Mesenchymal stem cell (in vitro differentiated cells and primary cell): ENCODE measurements at regions not wholly inside any gene's neighbourhood (a gene's known extent, or its start where the extent isn't known, plus 50 kb on each side); places are given as distances from the start of the nearest gene placed in this dataset.
A peak's percentile ranks its signal among the peaks of the same experiment; 100 is the strongest.

Experiments used
- DNase-seq: peaks from one replicate; pipeline ENCODE4 v3.0.0-alpha.2; 2013
- H2AFZ ChIP-seq: one replicate; pipeline ENCODE4 v1.6.1; 2013; ENCODE audit warnings: low read depth, mild to moderate bottlenecking, control low read depth, inconsistent platforms, low read length, moderate library complexity
- H2AK5ac ChIP-seq: 2 replicates; pipeline ENCODE4 v1.6.1; 2013; ENCODE audit warnings: low read length, moderate library complexity, mild to moderate bottlenecking, inconsistent platforms; ENCODE audit not compliant: severe bottlenecking
- H2BK120ac ChIP-seq: one replicate; pipeline ENCODE4 v1.6.1; 2013; ENCODE audit warnings: low read depth, mild to moderate bottlenecking, inconsistent platforms, low read length, moderate library complexity
- H2BK12ac ChIP-seq, 2 experiments: one replicate each; pipeline ENCODE4 v1.6.1; 2013; ENCODE audit warnings: inconsistent platforms in 2 of 2, low read length in 2 of 2, mild to moderate bottlenecking in 2 of 2, moderate library complexity in 2 of 2, control low read depth in 1 of 2
- H2BK15ac ChIP-seq: one replicate; pipeline ENCODE4 v1.6.1; 2013; ENCODE audit warnings: mild to moderate bottlenecking, low read depth, inconsistent platforms; ENCODE audit not compliant: poor library complexity, severe bottlenecking
- H2BK5ac ChIP-seq: 2 replicates; pipeline ENCODE4 v1.6.1; 2013; ENCODE audit warnings: low read depth, mild to moderate bottlenecking, low read length, control low read depth, inconsistent platforms; ENCODE audit not compliant: poor library complexity, severe bottlenecking
- H3K14ac ChIP-seq, 2 experiments: one replicate each; pipeline ENCODE4 v1.6.1; 2013; ENCODE audit warnings: inconsistent platforms in 2 of 2, low read length in 2 of 2, control low read depth in 1 of 2, mild to moderate bottlenecking in 1 of 2, moderate library complexity in 1 of 2
- H3K18ac ChIP-seq, 2 experiments: one replicate each; pipeline ENCODE4 v1.6.1; 2013; ENCODE audit warnings: inconsistent platforms in 2 of 2, low read length in 2 of 2, control low read depth in 1 of 2, low read depth in 1 of 2, mild to moderate bottlenecking in 1 of 2
- H3K23ac ChIP-seq, 2 experiments: one replicate each; pipeline ENCODE4 v1.6.1; 2013; ENCODE audit warnings: inconsistent platforms in 2 of 2, low read length in 2 of 2, mild to moderate bottlenecking in 2 of 2, moderate library complexity in 2 of 2, control low read depth in 1 of 2
- H3K27ac ChIP-seq: 2 replicates; pipeline ENCODE4 v1.5.1; 2013; ENCODE audit warnings: mild to moderate bottlenecking, moderate library complexity, low read length, control low read depth, inconsistent platforms; ENCODE audit not compliant: poor library complexity, severe bottlenecking
- H3K27me3 ChIP-seq, 2 experiments: 2 replicates each; pipeline versions ENCODE4 v1.6.1 to v1.7.0; 2013; ENCODE audit warnings: low read length in 2 of 2, mild to moderate bottlenecking in 2 of 2, moderate library complexity in 2 of 2, control low read depth in 1 of 2, inconsistent platforms in 1 of 2; ENCODE audit not compliant: control insufficient read depth in 1 of 2, insufficient read depth in 1 of 2
- H3K36me3 ChIP-seq, 2 experiments: 2 replicates each; pipeline versions ENCODE4 v1.6.1 to v1.7.0; 2013; ENCODE audit warnings: low read length in 2 of 2, control low read depth in 1 of 2, inconsistent platforms in 1 of 2, low read depth in 1 of 2, mild to moderate bottlenecking in 1 of 2; ENCODE audit not compliant: insufficient read depth in 2 of 2, control insufficient read depth in 1 of 2
- H3K4ac ChIP-seq, 2 experiments: one replicate each; pipeline ENCODE4 v1.6.1; 2013; ENCODE audit warnings: inconsistent platforms in 2 of 2, low read length in 2 of 2, mild to moderate bottlenecking in 2 of 2, moderate library complexity in 2 of 2, control low read depth in 1 of 2, low read depth in 1 of 2
- H3K4me1 ChIP-seq: 2 replicates; pipeline ENCODE4 v1.6.1; 2013; ENCODE audit warnings: low read depth, low read length, control low read depth; ENCODE audit not compliant: control insufficient read depth, insufficient read depth
- H3K4me2 ChIP-seq: 2 replicates; pipeline ENCODE4 v1.6.1; 2013; ENCODE audit warnings: low read length, mild to moderate bottlenecking, inconsistent platforms; ENCODE audit not compliant: poor library complexity, severe bottlenecking
- H3K4me3 ChIP-seq, 2 experiments: 2 replicates each; pipeline versions ENCODE4 v1.5.1 to v1.7.0; 2013; ENCODE audit warnings: low read length in 2 of 2, mild to moderate bottlenecking in 2 of 2, control low read depth in 1 of 2, low read depth in 1 of 2; ENCODE audit not compliant: insufficient read depth in 1 of 2
- H3K79me1 ChIP-seq: replicated peaks from 2 replicates; pipeline ENCODE4 v1.6.1; 2013; ENCODE audit warnings: mild to moderate bottlenecking, control low read depth, low read length, inconsistent platforms; ENCODE audit not compliant: poor library complexity, severe bottlenecking
- H3K9ac ChIP-seq: 2 replicates; pipeline ENCODE4 v1.7.0; 2013; ENCODE audit warnings: mild to moderate bottlenecking, low read length, moderate library complexity
- H3K9me3 ChIP-seq: 2 replicates; pipeline ENCODE4 v1.7.0; 2013; ENCODE audit warnings: mild to moderate bottlenecking, low read length; ENCODE audit not compliant: control insufficient read depth
- H4K8ac ChIP-seq: one replicate; pipeline ENCODE4 v1.6.1; 2013; ENCODE audit warnings: inconsistent platforms, mild to moderate bottlenecking, low read length, moderate library complexity
- H4K91ac ChIP-seq: one replicate; pipeline ENCODE4 v1.6.1; 2013; ENCODE audit warnings: mild to moderate bottlenecking, low read length, inconsistent platforms
- WGBS: methylation state at CpG from one replicate; pipeline ENCODE4 v1.1.7; 2013; ENCODE audit warnings: mixed read lengths; 5-methylcytosine and 5-hydroxymethylcytosine counted together

GRCh38 chr13:34344816-34345215 lies 526.9 kb downstream of the RFC3 start:
- Histone ChIP-seq H2BK5ac (no peak overlapping the region), H3K18ac (no peak overlapping the region), H3K79me1 (no peaks in the 10 kb centered on the region), H3K9ac (no peak overlapping the region), H2BK120ac (no peak overlapping the region), H3K27ac (no peak overlapping the region), H3K36me3 (no peaks in the 10 kb centered on the region), H3K4me3 (no peak overlapping the region), H2AK5ac (no peak overlapping the region), H2BK15ac (no peak overlapping the region), H3K4me2 (no peak overlapping the region), H4K91ac (no peak overlapping the region), H3K9me3 (no peaks in the 10 kb centered on the region), H3K4me1 (peaks cover 6% of the 10 kb centered on the region), H2AFZ (no peak overlapping the region), H3K27me3 (no peaks in the 10 kb centered on the region), H3K14ac (no peak overlapping the region), H4K8ac (no peak overlapping the region), H3K4ac (no peak overlapping the region), H2BK12ac (no peak overlapping the region), H3K23ac (no peak overlapping the region)
- 46% methylated on average over 3 of the region's 4 CpGs for WGBS
- DNase-seq: no peak

- H2AK5ac ChIP-seq: peak overlapping the region; percentile 26
These were observed 527.5 kb downstream of the RFC3 start for GRCh38 chr13:34345258-34345965.

GRCh38 chr13:34346626-34347025 lies 528.7 kb downstream of the RFC3 start:
- Histone ChIP-seq H3K9me3 (no peaks in the 10 kb centered on the region), H3K14ac (no peak overlapping the region), H2BK5ac (no peak overlapping the region)

More at GRCh38 chr13:34345258-34345965, 527.5 kb downstream of the RFC3 start:
- Histone ChIP-seq H3K18ac (peak overlapping the region in 1 of 2 experiments; percentile 65), H3K27me3 (no peaks in the 10 kb centered on the region), H3K4me3 (no peak overlapping the region), H2BK5ac (no peak overlapping the region), H3K14ac (no peak overlapping the region), H3K36me3 (no peaks in the 10 kb centered on the region), H2BK120ac (no peak overlapping the region), H2BK15ac (peak overlapping the region; percentile 19), H3K4me1 (peaks cover 8% of the 10 kb centered on the region), H4K8ac (no peak overlapping the region), H3K9ac (no peak overlapping the region), H3K27ac (no peak overlapping the region), H4K91ac (no peak overlapping the region), H3K9me3 (no peaks in the 10 kb centered on the region), H2BK12ac (no peak overlapping the region), H2AFZ (no peak overlapping the region), H3K23ac (no peak overlapping the region), H3K79me1 (no peaks in the 10 kb centered on the region), H3K4me2 (no peak overlapping the region), H3K4ac (no peak overlapping the region)
- WGBS: 81% methylated on average over 4 of the region's 7 CpGs
- DNase-seq: no peak

GRCh38 chr13:34347784-34348573 lies 530.0 kb downstream of the RFC3 start:
- H2AK5ac ChIP-seq: peak overlapping the region; percentile 55

More at GRCh38 chr13:34346626-34347025, 528.7 kb downstream of the RFC3 start:
- H3K9ac ChIP-seq: no peak overlapping the region
- H3K27me3 ChIP-seq: no peaks in the 10 kb centered on the region
- H3K4ac ChIP-seq: peak overlapping the region in 1 of 2 experiments; percentile 87
- H2BK15ac ChIP-seq: no peak overlapping the region
- no peak overlapping the region for H4K91ac ChIP-seq
- peak overlapping the region; percentile 85 to 98 for H2BK12ac ChIP-seq
- no peak overlapping the region for H3K23ac ChIP-seq
- H3K4me2 ChIP-seq: no peak overlapping the region
- no peak overlapping the region for H4K8ac ChIP-seq
- no peak overlapping the region for H3K4me3 ChIP-seq
- no peak for DNase-seq
- H3K18ac ChIP-seq: no peak overlapping the region
- peaks cover 8% of the 10 kb centered on the region for H3K4me1 ChIP-seq
- no peak overlapping the region for H3K27ac ChIP-seq
- no peaks in the 10 kb centered on the region for H3K79me1 ChIP-seq
- peak overlapping the region; percentile 14 for H2AK5ac ChIP-seq
- WGBS: 78% methylated on average over 2 of the region's 4 CpGs
- H2BK120ac ChIP-seq: no peak overlapping the region
- no peaks in the 10 kb centered on the region for H3K36me3 ChIP-seq
- no peak overlapping the region for H2AFZ ChIP-seq

More at GRCh38 chr13:34347784-34348573, 530.0 kb downstream of the RFC3 start:
- no peak overlapping the region for H3K4me2 ChIP-seq
- peaks cover 8% of the 10 kb centered on the region for H3K4me1 ChIP-seq
- H2BK15ac ChIP-seq: no peak overlapping the region
- peak overlapping the region; percentile 4 for H4K8ac ChIP-seq
- peak overlapping the region; percentile 71 for H4K91ac ChIP-seq
- peak overlapping the region; percentile 65 to 97 for H2BK12ac ChIP-seq
- H3K9ac ChIP-seq: no peak overlapping the region
- H3K36me3 ChIP-seq: no peaks in the 10 kb centered on the region
- H2BK120ac ChIP-seq: no peak overlapping the region
- H2BK5ac ChIP-seq: no peak overlapping the region
- 53% methylated on average over 9 of the region's 10 CpGs for WGBS
- peak overlapping the region; percentile 20 to 97 for H3K4ac ChIP-seq
- peak overlapping the region; percentile 56 to 94 for H3K18ac ChIP-seq
- no peaks in the 10 kb centered on the region for H3K27me3 ChIP-seq
- H3K9me3 ChIP-seq: no peaks in the 10 kb centered on the region
- no peak overlapping the region for H3K23ac ChIP-seq
- no peak overlapping the region for H2AFZ ChIP-seq
- peak; percentile 71 for DNase-seq
- no peaks in the 10 kb centered on the region for H3K79me1 ChIP-seq
- no peak overlapping the region for H3K27ac ChIP-seq
- peak overlapping the region in 1 of 2 experiments; percentile 90 for H3K14ac ChIP-seq
- H3K4me3 ChIP-seq: no peak overlapping the region
